ENCODE measurements at regions not wholly inside any gene's neighbourhood (a gene's known extent, or its start where the extent isn't known, plus 50 kb on each side); places are given as distances from the start of the nearest gene placed in this dataset.

DNA sequence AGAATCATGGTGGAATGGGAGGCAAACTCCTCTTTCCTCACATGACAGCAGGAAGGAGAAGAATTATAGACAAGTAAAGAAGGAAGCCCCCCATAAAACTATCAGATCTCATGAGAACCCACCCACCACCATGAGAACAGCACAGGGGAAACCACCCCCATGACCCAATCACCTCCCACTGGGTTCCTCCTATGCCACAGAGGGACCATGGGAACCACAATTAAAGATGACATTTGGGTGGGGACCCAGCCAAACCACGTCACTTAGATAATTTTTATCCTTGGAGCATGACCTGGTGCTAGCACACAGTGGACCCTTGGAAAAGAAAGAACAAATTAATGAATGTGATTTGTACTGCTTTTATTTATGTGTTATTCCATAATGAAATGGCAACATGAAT lies 188.6 kb upstream of the NCKAP5 start:
- DNase-seq (ENCODE audit: low read depth): no peak
- no peak overlapping the region for H3K4me3 ChIP-seq (ENCODE audit: low read length)
- TF ChIP-seq, protein P1, sequence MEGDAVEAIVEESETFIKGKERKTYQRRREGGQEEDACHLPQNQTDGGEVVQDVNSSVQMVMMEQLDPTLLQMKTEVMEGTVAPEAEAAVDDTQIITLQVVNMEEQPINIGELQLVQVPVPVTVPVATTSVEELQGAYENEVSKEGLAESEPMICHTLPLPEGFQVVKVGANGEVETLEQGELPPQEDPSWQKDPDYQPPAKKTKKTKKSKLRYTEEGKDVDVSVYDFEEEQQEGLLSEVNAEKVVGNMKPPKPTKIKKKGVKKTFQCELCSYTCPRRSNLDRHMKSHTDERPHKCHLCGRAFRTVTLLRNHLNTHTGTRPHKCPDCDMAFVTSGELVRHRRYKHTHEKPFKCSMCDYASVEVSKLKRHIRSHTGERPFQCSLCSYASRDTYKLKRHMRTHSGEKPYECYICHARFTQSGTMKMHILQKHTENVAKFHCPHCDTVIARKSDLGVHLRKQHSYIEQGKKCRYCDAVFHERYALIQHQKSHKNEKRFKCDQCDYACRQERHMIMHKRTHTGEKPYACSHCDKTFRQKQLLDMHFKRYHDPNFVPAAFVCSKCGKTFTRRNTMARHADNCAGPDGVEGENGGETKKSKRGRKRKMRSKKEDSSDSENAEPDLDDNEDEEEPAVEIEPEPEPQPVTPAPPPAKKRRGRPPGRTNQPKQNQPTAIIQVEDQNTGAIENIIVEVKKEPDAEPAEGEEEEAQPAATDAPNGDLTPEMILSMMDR (IDR thresholded peaks at IDR 0.05; ENCODE audit: insufficient read depth, low read depth, low read length, missing control alignments): no peak

DNA sequence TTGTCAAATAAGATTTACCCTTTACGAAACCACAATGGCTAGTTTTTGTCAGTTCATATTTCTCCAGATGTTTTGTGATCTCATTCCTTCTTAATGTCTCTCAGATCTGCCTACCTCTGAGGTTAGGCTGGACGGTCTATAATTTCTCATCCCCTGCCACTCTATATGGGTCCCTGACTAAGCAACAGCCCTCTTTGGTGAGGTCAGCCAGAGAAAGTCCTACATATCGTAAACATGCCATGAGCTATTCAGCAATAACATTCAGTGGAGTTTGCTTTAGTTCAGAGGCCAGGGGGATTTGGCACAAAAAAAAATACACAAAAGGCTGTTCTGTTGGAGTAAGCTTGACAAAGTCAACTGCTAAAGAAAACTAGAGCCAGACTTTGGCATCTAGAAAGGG lies 192.1 kb upstream of the NCKAP5 start:
- H3K4me3 ChIP-seq (ENCODE audit: low read length): no peak overlapping the region
- TF ChIP-seq, protein P1 (IDR thresholded peaks at IDR 0.05; ENCODE audit: insufficient read depth, low read depth, low read length, missing control alignments): no peak
- no peak for DNase-seq (ENCODE audit: low read depth)

DNA sequence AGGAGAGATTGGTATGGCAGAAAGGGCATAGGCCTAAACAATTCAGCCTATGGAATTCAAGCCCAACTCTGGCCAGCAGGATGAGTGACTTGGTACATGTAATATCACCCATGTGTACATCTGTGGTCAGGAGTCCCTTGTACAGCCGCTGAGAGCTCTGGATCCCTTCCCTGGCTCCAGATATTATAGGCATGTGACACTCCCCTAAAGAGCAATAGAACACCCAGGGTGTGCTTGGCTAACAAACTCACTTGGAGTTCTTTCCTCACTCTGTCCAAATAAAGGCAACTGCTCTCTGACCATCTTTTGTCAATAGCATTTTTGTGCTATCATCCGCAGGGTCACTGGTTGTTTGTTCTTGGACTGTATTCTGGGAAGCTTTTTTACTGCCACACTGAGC lies 197.4 kb upstream of the NCKAP5 start:
- DNase-seq (ENCODE audit: low read depth): no peak
- H3K4me3 ChIP-seq (ENCODE audit: low read length): no peak overlapping the region
- TF ChIP-seq, protein P1 (IDR thresholded peaks at IDR 0.05; ENCODE audit: insufficient read depth, low read depth, low read length, missing control alignments): no peak

DNA sequence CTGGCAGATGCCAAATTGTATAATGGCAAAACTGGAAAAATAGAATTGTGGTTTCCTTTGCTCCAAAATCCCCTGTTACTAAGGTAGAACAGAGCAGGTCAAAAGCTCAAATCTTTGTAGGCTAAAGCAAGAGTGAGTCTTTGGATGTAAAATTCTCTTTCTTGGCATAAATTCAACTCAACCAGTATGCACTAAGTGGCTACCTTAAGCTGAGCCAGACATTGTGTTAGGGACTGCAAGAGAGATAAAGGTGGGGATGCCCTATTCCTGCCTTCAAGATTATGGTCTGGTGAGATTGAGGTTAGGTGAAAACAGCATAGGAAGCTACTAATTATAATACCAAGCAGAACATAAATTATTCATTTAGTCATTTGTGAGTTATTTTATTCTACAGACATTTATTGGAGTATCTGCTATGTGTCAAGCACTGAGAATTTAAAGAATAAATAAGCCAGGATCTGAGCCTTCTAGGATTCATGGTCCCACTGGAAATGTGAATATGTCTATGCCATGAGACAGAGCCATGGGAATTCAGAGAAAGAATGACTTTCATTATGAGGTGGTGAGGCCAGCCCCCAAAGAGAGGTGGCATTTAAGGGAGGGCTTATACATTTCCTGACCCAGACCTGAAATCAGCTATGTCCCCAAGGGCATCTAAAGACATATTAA lies 198.0 kb upstream of the NCKAP5 start:
- TF ChIP-seq, protein P1 (IDR thresholded peaks at IDR 0.05; ENCODE audit: insufficient read depth, low read depth, low read length, missing control alignments): no peak
- DNase-seq (ENCODE audit: low read depth): no peak

DNA sequence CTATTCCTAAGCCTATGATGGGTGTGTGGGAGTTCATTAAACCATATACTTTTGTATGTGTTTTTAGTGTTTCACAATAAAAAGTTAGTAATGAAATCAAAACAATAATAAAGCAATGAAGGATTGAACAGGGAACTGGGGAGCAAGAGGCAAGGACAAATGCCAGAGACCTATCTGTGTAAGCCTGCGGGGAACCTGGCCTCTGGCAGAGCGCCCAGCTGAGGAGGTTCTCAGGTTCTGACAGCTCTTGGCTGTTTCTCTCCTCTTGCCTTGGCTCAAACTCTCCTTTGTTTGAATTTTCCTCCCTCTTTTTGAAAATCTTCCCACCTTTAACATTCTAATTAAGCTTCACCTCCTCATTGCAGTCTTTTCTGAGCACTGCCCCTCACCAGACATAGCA lies 200.0 kb upstream of the NCKAP5 start:
- TF ChIP-seq, protein P1 (IDR thresholded peaks at IDR 0.05; ENCODE audit: insufficient read depth, low read depth, low read length, missing control alignments): no peak
- peak; percentile 29 for DNase-seq (ENCODE audit: low read depth)
- H3K4me3 ChIP-seq (ENCODE audit: low read length): no peak overlapping the region

More for the DNA sequence above, 198.0 kb upstream of the NCKAP5 start:
- H3K4me3 ChIP-seq (ENCODE audit: low read length): no peak overlapping the region

DNA sequence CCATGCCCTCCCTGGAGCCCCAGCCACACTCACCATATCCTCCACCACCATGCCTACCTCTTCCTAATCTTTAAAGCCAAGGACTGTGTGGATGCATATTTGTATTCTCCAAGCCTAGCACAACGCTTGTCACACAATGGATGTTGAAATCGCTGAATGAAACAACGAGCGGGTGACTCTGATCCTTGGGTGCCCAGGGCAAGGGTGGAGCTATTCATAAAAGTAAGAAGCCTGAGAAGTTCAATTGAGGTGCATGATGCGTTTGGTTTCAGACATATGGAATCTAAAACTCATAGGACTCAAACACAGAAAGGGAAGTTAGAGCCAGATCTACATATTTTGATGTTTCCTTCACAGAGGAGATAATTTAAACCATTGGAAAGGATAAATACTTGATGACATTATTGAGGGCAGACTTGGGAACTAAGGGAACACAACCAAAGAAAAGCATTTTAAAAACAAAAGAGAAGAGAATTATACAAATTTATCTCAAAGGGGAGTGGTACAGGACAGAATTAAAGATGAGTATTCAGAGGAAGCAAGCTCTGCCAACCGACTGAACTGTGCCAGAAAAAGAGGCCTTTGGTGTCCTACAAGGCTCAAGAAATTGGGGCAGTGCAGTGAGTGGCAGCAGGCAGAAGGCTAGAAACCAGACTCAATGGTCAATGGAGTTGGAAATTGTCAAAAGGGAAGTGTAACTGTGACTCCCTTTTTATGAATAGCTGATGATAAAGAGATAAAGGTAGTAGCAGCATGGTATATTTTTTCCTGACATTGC lies 200.6 kb upstream of the NCKAP5 start:
- H3K4me3 ChIP-seq (ENCODE audit: low read length): no peak overlapping the region
- TF ChIP-seq, protein P1 (IDR thresholded peaks at IDR 0.05; ENCODE audit: insufficient read depth, low read depth, low read length, missing control alignments): no peak
- DNase-seq (ENCODE audit: low read depth): peak; percentile 69

Measured in epithelial cell of esophagus (primary cell).